ENCODE measurements at regions not wholly inside any gene's neighbourhood (a gene's known extent, or its start where the extent isn't known, plus 50 kb on each side); places are given as distances from the start of the nearest gene placed in this dataset.

- H3K36me3 ChIP-seq (ENCODE audit: control insufficient read depth, insufficient read depth, low read length): no peaks in the 10 kb centered on the region
- BruUV-seq (replicated peaks): no TSS peak
- FAIRE-seq: no peak
These were observed 129.0 kb upstream of the SLC7A14 start for GRCh38 chr3:170714562-170715535.

More at GRCh38 chr3:170714562-170715535, 129.0 kb upstream of the SLC7A14 start:
- Histone ChIP-seq H4K20me1 (replicated peaks; ENCODE audit: control insufficient read depth, insufficient read depth, low read length) (no peaks in the 10 kb centered on the region), H3K9ac (ENCODE audit: insufficient read depth in 1 of 2, low read depth in 2 of 2, low read length in 2 of 2) (no peak overlapping the region), H3K4me3 (no peak overlapping the region), H3K27me3 (ENCODE audit: control insufficient read depth in 2 of 2, insufficient read depth in 2 of 2, low read length in 2 of 2) (no peaks in the 10 kb centered on the region), H3K79me2 (ENCODE audit: control insufficient read depth, insufficient read depth, low read length) (no peaks in the 10 kb centered on the region), H2AFZ (ENCODE audit: low read depth, low read length) (no peak overlapping the region), H3K27ac (ENCODE audit: extremely low read depth, low read depth, low read length) (no peak overlapping the region), H3K9me1 (ENCODE audit: control insufficient read depth, insufficient read depth, low read length) (no peaks in the 10 kb centered on the region), H3K4me2 (ENCODE audit: insufficient read depth, low read length) (no peak overlapping the region), H3K9me3 (replicated peaks; ENCODE audit: control insufficient read depth, insufficient read depth, low read depth, low read length) (0 out of 2 replicates have a peak, but pooled peaks cover 1% of the 10 kb centered on the region), H3K4me1 (replicated peaks in 1 of 2; ENCODE audit: control insufficient read depth in 2 of 2, insufficient read depth in 2 of 2, low read length in 2 of 2) (peaks cover 6 to 19% of the 10 kb centered on the region in 2 experiments; a peak in 4 of 5 replicates)
- ChIA-PET POLR2A (interaction anchor here (0.7 kb wide), 1 partner anchor 10 kb away, joined by 4 read pairs; no protein-coding TSS in a partner anchor), CTCF (ENCODE audit: low intra/inter-chr PET ratio) (no interaction called here)
- 20% methylated on average over 3 of the region's 3 CpGs for WGBS (ENCODE audit: insufficient coverage, low coverage, missing lambda C conversion rate)
- ATAC-seq: no peak
- no peak for TF ChIP-seq AFF1 (IDR thresholded peaks at IDR 0.05; ENCODE audit: low read depth in 1 of 2, partially characterized antibody in 2 of 2)
- no peak for TF ChIP-seq ZNF23 (CRISPR knock-in tag; IDR thresholded peaks at IDR 0.05)
- no peak for TF ChIP-seq PURB (CRISPR knock-in tag; IDR thresholded peaks at IDR 0.05; ENCODE audit: low read depth)
- TF ChIP-seq HIVEP1 (CRISPR knock-in tag; IDR thresholded peaks at IDR 0.05): no peak
- TF ChIP-seq ZFPM2 (CRISPR knock-in tag; IDR thresholded peaks at IDR 0.05): no peak
- no peak for TF ChIP-seq CEBPG (CRISPR knock-in tag; IDR thresholded peaks at IDR 0.05)
- TF ChIP-seq CEBPG (tag; conservative IDR thresholded peaks at IDR 0.05 in 1 of 2, IDR thresholded peaks at IDR 0.05 in 1 of 2): no peak
- no peak for TF ChIP-seq ZNF3 (CRISPR knock-in tag; IDR thresholded peaks at IDR 0.05)
- no peak for TF ChIP-seq ZNF398 (CRISPR knock-in tag; IDR thresholded peaks at IDR 0.05)
- no peak for TF ChIP-seq ZNF551 (CRISPR knock-in tag; IDR thresholded peaks at IDR 0.05)
- TF ChIP-seq THAP7 (CRISPR knock-in tag; IDR thresholded peaks at IDR 0.05): no peak
- no peak for TF ChIP-seq JUN (IDR thresholded peaks at IDR 0.05; ENCODE audit: borderline replicate concordance, low read depth, low read length)
- no peak for TF ChIP-seq JUN (CRISPR knock-in tag; IDR thresholded peaks at IDR 0.05; ENCODE audit: borderline replicate concordance)
- no peak for TF ChIP-seq PTBP1 (IDR thresholded peaks at IDR 0.05; ENCODE audit: low read depth, low read length)
- no peak for TF ChIP-seq ZNF717 (CRISPR knock-in tag; IDR thresholded peaks at IDR 0.05)
- intact Hi-C loops (cut with micrococcal nuclease): no loop called here
- in situ Hi-C loops (cut with MboI): loop anchor here (5.0 kb wide), 1 partner anchor 97 kb away; no protein-coding TSS in a partner anchor
- no peak for DNase-seq (ENCODE audit: extremely low read depth in 1 of 4, low spot score in 3 of 4)

Data from K562 (cell line).